GM19351 (cell line): ENCODE measurements at regions not wholly inside any gene's neighbourhood (a gene's known extent, or its start where the extent isn't known, plus 50 kb on each side); places are given as distances from the start of the nearest gene placed in this dataset.
"Not testable (repeated sequence)": the region's sequence is repeated elsewhere in the genome, so short reads cannot be mapped to it uniquely, and the experiment has no call there.

Experiments
- ATAC-seq: cut with Tn5 transposase; IDR thresholded peaks from one replicate; pipeline ENCODE4 v1.9.1; 2021; ENCODE audit warnings: mild to moderate bottlenecking, moderate library complexity; ENCODE audit not compliant: unreplicated experiment

GRCh38 chr6:94260765-94261164, 841.4 kb upstream of the EPHA7 start:
- ATAC-seq = no peak

DNA sequence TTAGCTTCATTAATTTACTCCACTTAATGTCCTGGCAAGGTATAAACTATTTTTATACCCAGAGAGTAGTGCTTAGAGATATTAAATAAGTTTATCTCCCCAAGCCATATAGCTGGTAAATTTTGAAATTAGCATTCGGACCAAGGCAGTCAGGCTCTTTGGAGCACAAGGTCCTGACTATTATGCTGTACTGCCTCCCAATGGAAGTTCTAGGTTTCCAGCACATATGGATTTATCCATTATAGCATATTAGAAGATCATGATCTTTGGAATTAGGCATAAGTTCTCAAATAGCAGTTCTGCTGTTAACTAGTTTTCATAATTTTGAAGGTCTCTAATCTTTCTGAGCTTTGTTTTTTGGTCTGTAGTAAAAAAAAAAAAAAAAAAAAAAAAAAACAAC, 835.3 kb upstream of the EPHA7 start:
- ATAC-seq = no peak

GRCh38 chr6:94251878-94252277, 832.5 kb upstream of the EPHA7 start:
- no peak for ATAC-seq

GRCh38 chr6:94245395-94245794, 826.0 kb upstream of the EPHA7 start:
- ATAC-seq = no peak

- ATAC-seq = no peak
Measured at GRCh38 chr6:94238868-94239267, 819.5 kb upstream of the EPHA7 start.

GRCh38 chr6:94227741-94228140, 808.4 kb upstream of the EPHA7 start:
- no peak for ATAC-seq

- ATAC-seq = no peak
Measured at GRCh38 chr6:94217836-94218235, 798.5 kb upstream of the EPHA7 start.

- ATAC-seq = no peak
Measured at GRCh38 chr6:94215552-94215951, 796.2 kb upstream of the EPHA7 start.

- ATAC-seq = no peak
Measured at GRCh38 chr6:94213226-94213625, 793.9 kb upstream of the EPHA7 start.

DNA sequence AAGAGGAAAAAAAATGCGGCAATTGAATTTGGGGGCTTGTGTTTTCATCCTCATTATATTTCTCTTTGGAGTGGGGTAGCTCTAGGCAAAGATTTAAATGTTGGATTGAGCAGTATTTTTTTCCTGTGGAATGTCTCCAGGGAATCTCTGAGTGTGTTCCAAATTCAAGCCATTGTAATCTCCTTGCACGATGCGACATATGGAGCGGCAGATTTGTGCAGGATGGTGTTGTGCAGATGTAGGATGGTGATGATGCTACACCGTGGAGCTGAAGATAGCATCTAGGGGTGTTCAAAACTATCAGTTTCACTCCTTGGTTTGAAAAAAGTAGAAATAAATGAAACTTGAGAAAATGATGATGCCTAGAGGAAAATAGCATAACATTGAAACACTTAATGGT, 777.5 kb upstream of the EPHA7 start:
- ATAC-seq = no peak

DNA sequence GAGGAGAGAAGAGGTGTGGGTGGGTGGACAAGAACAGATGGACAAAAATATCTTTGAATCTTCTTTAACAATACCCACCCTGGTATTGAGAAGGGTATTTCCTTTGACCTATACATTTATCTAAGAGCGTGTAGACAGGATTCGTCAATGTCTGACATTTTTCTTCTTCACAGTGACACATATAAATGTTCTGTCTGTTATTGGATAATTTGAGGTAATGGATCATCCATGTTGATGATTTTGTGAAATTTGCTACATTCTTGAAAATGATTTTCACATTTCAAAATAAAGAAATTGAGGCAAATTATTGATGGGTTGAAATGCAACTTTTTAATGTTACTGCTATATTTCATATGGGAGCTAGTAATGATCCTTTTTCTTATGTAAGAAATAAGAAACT, 770.7 kb upstream of the EPHA7 start:
- no peak for ATAC-seq

GRCh38 chr6:94184666-94185464, 765.5 kb upstream of the EPHA7 start:
- no peak for ATAC-seq

- no peak for ATAC-seq
Measured at GRCh38 chr6:94177429-94177828, 758.1 kb upstream of the EPHA7 start.

- no peak for ATAC-seq
Measured at GRCh38 chr6:94175465-94175864, 756.1 kb upstream of the EPHA7 start.

- ATAC-seq = no peak
Measured at GRCh38 chr6:94163877-94164276, 744.5 kb upstream of the EPHA7 start.

DNA sequence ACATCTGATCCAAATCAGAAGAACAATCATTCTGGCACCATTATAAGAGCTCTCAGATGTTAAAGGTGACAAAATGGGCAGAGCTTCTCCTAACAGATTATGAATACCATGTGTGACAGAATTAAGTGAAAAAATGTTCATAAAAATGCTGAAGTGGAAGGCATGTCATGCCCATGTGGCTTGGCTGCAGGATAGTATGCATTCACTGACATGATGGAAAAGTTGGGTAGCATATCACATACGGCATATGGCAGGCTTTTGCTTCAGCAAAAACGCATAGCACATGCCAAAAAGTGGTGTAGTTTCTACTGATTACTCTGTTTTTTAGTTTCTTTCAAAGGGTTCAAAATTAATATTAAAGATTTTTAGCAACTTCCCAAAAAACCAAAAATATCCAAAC, 731.5 kb upstream of the EPHA7 start:
- no peak for ATAC-seq

DNA sequence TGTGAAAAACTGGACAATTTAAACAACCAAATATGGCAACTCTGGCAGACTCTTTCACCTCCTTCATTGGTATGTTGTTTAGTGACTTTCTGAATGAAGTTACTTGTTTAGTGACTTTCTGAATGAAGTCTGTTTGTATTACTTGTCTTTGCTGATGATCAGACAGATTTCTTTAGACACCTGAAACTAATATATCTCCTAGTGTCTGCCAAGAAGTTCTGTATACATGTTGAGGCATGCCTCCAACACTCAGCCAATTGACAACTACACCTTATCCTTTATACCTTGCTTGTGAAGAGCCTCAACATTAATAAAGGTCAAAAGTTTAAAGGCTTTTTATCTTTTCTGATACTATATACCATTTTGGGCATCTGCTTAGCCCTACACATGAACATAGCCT, 725.4 kb upstream of the EPHA7 start:
- no peak for ATAC-seq

DNA sequence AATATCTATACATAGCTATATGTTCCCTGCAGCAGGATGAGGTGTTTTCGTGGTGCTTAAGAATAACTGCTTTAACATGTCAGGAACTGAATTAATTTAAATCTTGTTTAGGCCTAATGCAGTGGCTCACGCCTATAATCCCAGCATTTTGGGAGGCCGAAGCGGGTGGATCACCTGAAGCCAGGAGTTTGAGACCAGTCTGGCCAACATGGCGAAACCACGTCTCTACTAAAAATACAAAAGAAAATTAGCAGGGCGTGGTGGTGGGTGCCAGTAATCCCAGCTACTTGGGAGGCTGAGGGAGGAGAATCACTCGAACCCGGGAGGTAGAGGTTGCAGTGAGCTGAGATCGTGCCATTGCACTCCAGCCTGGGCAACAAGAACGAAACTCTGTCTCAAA, 717.8 kb upstream of the EPHA7 start:
- not testable (repeated sequence) for ATAC-seq

DNA sequence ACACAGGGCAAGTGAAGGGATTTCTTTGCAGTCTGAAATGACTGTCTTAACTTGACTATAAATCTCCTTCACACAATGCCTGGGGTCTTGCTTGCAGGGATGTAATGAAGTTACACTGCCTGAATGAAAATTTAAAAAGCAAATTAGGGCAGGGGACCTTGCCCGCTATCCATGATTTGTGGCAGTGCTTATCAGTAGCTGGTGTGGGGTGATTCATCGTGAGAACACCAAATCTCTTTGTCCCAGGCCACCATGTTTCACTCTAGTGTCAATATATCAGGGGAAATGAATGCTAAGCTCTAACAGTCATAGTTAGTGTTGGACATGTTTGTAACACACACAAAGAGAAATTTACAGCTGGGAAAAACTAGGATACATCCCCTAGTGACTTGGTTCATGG, 713.7 kb upstream of the EPHA7 start:
- no peak for ATAC-seq

- no peak for ATAC-seq
Measured at GRCh38 chr6:94131271-94131670, 711.9 kb upstream of the EPHA7 start.

- ATAC-seq = no peak
Measured at GRCh38 chr6:94130478-94130877, 711.1 kb upstream of the EPHA7 start.

DNA sequence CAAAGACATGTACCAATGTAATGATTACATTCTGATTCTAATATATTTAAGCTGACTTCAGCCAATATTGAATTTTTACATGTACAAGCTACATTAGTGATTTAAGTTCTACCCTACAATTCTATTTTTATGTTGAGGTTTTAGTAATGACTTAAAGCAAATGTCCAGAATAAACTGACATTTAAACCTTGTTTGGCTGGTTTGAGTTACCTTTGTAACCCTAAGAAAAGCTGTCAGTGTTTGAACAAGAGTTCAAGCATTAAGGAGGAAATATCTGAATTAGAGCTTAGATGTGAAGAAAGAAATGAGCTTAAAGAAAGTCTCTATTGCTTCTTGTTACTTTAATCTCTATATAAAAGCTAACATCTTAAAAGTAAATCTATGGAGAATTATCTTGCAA, 710.6 kb upstream of the EPHA7 start:
- ATAC-seq = no peak

DNA sequence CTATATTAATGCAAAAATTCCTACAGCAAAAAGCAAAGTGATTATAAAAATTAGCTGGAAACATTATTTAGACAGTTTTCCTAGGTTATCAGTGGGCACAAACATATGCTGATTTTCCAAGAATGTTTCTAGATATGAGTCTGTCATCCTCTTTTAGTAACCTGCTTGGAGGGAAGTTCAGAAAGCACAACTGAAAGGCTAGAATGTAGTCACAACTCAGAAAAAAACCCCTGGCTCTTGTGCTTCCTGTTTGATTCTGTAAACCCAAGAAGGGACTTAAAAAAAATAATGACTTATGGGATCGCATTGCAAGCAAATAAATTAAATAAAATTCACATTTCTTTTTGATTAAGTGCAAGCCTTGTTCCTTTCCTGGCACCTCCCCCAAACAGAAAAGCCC, 708.4 kb upstream of the EPHA7 start:
- no peak for ATAC-seq
